ENCODE measurements at regions not wholly inside any gene's neighbourhood (a gene's known extent, or its start where the extent isn't known, plus 50 kb on each side); places are given as distances from the start of the nearest gene placed in this dataset.
A peak's percentile ranks its signal among the peaks of the same experiment; 100 is the strongest.
"Not testable (repeated sequence)": the region's sequence is repeated elsewhere in the genome, so short reads cannot be mapped to it uniquely, and the experiment has no call there.

DNA sequence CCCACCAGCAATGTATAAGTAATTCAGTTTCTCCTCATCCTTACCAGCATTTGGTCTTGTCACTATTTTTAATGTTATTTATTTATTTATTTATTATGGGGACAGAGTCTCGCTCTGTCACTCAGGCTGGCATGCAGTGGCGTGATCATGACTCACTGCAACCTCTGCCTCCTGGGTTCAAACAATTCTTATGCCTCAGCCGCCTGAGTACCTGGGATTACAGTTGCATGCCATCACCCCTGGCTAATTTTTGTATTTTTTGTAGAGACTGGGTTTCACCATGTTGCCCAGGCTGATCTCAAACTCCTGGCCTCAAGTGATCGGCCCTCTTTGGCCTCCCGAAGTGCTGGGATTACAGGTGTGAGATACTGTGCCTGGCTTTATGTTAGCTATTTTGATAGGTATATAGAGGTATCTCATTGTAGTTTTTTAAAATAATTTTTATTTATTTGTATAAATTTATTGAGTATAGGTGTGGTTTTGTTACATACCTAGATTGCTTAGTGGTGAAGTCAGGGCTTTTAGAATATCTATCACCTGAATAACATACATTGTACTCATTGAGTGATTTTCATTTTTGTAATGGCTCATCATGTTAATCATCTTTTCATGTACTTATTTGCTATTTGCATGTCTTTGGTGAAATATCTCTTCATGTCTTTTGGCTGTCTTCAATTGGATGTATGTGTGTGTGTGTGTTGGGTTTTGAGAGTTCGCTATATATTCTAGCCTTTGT is 53.3 kb downstream of the TANC2 start:
- peak; percentile 31 for ATAC-seq

DNA sequence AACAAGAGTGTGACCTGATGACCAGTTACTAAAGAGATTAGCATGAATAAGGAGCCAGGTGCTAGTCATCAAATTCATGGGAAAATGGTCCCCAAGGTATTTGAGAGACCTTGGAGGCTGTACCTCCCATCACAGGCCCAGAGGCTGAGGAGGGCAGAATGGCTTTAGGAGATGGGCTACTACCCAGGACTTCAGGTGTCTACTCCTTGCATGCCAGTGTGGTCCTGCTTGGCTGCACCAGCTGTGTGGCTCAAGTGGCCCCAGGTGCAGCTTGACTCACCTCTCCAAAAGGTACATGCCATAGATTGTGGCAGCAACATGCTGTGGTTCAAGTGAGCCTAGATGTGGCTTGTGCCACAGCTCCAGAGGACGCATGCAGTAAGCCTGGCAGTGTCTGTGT is 56.5 kb downstream of the TANC2 start:
- no peak for ATAC-seq

DNA sequence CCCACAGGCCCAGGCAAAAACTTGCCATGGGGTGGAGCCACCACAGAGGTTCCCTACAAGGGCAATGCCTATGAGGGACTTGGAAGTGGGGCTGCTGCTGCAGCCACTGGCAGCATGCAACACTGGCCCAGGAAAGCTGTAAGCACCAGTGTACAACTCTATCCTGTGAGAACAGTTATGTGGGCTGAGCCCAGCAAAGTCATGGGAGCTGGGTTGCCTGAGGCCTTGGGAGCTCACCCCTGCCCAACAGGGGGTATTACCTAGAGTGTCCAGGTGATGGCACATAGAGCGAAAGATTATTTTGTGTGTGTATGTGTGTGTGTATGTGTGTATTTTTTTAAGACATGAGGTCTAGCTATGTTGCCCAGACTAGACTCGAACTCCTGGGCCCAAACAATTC is 57.0 kb downstream of the TANC2 start:
- ATAC-seq, result peak; percentile 26

DNA sequence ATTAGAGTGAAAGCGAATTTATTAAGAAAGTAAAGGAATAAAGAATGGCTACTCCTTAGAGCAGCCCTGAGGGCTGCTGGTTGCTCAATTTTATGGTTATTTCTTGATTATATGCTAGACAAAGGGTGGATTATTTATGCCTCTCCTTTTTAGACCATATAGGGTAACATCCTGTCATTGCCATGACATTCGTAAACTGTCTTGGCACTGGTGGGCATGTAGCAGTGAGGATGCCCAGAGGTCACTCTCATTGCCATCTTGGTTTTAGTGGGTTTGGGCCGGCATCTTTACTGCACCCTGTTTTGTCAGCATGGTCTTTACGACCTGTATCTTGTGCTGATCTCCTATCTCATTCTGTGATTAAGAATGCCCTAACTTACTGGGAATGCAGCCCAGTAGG is 58.2 kb downstream of the TANC2 start:
- no peak for ATAC-seq

DNA sequence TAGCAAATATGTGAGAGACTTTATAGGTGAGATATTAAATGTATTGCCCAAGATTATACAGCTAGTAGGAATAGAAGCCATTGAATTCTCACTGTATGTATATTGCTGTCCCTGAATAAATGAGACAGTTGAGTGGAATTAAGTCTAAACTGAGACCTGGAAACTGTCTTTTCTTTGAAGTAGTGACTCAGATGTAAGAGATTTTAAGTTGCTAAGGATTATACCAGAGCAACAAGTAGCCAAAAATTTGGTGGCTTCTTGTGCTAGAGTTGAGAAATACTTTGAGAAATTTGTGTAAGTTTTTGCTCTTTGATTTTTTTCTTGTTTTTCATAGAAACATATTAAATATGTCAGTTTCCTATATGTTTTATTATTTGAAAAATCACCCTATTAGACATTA is 58.7 kb downstream of the TANC2 start:
- ATAC-seq, result no peak

DNA sequence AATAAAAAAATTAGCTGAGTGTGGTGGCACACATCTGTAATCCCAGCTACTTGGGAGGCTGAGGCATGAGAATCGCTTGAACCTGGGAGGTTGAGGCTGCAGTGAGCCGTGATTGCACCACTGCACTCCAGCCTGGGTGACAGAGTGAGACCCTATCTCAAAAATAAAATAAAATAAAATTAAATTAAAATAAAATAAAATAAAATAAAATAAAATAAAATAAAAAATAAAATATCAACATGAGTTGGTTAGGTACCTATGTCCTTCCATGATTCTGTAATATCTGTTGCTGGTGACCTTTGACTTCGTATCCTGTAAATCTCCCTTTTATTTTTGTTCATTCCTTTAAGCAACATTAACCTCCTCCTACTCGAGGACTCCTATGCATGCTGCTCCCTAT is 59.6 kb downstream of the TANC2 start:
- not testable (repeated sequence) for ATAC-seq

DNA sequence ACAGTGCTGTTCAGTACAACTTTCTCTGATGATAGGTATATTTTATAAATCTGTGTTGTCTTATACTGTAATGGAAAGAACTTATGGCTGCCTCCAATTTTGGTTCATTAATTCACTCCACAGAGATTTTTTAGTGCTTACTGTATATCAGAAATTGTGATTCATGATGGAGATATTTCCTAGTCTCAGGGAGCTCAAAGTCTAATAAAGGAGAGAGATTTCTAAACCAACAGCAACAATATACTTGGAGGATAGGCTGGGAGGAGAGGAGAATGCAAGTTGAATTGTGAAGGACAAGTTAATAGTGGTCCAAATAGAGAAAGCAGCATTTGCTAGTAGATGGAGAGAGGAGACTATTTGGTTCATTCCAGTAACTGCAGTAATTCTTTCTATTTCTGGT is 63.5 kb downstream of the TANC2 start:
- ATAC-seq, result no peak

DNA sequence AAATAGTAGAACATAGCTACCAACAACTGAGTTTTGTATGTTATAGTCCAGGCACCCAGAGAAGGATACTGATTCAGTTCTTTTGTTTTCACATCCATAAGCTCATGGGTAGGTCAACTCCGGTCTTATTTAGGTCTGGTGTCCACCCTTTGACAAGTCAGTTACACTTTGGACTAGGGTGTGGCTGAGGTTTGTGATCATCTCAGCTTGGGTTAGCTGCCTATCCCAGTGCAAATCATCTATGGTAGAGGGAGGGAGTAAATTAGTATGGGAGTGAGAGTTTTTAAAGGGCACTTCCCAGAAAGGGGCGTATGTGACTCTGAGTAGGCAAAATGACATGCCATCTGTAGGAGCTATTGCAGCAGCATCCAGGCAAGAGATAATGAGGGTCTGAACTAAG is 66.1 kb downstream of the TANC2 start:
- no peak for ATAC-seq

DNA sequence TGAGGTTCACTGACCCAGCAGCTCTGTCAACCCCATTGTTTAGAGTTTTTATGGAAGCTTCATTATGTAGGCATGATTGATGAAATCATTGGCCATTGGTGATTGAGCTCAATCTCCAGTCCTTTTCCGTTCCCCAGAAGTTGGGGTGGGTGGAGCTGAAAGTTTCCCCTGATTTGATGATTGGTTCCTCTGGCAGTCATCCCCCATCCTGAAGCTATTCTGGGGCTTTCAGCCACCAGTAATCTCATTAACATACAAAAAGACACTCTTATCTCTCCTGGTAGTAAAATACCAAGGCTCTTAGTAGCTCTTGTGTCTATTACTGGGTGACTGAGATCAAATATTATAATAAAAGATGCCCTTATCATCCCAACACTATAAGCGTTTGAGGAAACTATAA is 67.1 kb downstream of the TANC2 start:
- no peak for ATAC-seq

DNA sequence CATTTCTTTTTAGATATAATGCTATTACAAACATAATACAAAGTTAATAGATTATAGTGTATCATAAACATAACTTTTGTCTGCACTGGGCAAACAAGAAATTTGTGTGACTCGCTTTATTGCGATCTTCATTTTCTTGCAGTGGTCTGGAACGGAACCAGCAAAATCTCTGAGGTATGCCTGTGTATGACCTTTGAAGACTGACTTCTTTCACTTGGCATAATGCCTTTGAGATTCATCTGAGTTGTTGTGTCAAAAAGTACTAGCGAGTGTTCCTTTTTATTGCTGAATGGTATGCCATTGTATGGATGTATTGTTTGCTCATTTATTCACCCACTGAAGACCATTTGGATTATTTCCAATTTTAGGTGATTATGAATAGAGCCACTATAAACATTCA is 69.2 kb downstream of the TANC2 start:
- ATAC-seq, result no peak

DNA sequence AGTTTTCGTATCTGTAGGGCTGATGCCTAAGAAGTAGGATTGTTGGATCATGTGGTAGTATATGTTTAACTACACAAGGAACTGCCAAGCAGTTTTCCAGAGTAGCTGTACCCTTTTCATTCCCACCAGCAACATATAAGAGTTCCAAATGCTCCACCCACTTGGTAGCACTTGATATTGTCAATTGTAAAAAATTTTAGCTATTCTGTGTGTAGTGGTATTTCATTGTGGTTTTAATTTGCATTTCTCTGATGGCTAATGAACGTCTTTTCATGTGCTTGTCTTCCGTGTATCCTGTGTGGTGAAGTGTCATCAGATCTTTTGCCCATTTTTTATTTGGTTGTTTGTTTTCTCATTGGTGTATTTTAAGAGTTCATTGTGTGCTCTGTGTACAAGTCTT is 69.7 kb downstream of the TANC2 start:
- no peak for ATAC-seq

DNA sequence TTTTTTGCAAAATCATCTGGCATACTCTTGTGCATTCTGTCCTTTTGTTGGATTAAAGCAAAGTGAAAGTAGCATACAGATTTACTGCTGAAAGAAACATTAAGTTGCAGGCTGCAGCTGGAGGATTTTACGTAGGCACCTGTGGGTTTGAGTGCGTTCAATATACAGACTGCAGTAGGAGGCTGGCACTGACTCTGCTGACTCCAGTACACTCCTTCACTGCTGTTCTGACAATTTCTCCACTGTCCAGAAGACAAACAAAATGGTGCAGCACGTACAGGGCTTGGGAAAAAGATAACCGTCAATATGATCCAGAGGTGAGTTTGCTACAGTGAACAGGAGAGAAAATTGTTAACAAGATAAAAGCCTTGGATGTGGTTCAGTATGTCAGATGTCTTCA is 73.3 kb downstream of the TANC2 start:
- no peak for ATAC-seq

DNA sequence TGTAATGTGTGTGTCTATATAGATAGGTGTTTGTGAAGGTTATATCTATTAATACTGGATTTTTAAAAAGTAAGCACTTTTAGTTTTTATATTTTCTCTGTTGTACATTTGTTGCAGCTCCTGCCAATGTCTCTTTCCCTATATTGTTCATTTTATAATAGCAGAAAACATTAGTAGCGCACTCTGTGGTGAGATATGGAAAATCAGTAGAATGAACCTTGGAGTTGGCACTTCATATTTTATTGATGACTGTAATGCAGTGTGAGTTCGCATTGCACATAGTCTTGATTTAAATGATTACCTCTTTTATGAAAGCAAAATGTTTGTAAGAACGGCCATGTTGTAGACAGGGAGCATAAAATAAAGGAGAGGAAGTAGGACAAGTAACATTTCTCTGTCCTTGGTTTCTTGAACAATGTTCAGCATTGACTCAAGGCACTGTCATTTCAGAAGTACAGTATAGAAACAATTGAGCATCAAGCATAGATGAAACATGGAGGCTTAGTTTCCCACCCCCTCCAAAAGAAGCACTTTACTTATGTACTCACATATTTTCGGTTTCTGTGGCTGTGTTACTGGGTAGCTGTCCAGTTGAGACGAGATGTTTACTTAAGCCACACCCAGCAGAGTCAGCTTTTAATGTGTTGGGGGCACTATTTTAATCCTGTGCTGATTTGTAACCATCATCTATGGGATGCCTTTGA is 74.0 kb downstream of the TANC2 start:
- no peak for ATAC-seq

DNA sequence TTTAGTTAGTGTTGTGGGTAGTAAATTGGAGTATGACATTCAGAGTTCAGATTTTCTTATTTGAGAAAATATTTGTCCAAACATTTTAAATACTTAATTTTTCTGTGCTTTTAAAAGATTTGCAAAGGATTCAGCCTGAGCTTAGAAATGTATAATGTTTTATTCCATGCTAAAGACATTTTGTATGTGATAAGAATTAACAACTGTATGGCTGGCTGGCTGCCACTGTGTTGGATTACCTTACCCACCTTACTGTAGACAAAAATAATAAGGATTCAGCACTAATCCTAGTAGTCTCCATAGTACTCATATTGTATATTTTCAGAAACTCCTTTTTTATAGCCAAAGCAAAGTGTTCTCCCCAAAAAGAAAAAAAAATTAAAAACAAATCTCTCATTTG is 74.8 kb downstream of the TANC2 start:
- ATAC-seq, result no peak

DNA sequence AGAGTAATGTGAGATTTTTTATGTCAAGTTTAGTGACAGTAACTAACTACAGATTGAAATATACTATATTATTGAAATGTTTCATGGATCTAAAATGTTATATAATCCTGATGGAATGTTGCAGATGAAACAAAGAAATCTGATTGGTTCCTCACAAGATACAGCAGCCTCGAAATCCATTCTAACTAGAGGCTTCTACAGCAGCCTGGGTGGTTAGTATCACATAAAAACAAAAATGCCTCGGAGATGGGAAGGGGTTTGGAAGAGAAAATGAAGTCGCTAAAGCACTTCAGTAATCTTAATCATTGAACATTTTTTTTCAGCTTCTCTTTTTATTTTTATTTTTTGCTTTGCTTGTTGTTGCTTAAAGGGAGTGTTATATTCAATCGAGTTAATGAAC is 75.2 kb downstream of the TANC2 start:
- ATAC-seq, result no peak

DNA sequence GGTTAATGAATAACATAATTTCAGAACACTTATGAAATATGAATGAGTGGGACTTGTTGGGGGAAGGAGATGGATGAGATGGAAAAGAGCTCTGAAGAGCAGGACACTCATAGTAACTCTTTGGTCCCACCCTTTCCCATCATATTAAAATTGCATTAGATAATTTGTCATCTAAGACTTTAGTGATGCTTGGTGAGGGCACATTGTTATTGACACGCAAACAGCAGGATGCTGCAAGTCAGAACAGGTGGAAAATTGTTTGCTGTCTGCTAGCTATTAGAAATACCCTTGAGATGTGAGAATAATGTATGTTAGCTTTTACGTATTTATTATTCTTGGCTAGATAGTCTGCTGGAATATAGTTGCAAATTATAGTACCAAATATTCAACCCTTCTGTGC is 75.7 kb downstream of the TANC2 start:
- peak; percentile 17 for ATAC-seq

DNA sequence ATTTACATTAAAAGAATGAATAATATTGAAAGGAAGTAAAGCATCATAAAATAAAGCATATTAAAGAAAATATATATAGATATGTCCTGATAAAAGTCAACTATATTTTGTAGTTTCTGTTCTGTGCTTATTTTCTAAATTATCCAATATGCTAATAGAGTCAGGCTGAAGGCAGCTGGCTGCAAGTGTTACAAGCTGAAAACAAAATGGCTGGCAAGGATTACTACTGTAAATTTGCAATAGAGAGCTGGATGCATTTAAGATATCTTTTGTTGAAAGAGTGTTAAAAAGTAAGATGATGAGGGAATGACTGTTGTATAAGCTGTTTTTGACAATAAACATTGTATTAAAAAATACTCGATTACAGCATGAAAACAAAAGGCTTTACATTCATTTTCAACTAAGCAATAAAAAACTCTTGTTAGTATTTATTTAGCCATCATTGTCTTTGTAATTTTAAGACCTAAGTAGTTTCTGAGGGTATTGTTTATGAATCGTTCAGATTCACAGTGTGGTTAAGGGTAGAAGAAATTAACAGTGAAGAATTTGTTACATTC is 76.3 kb downstream of the TANC2 start:
- no peak for ATAC-seq

DNA sequence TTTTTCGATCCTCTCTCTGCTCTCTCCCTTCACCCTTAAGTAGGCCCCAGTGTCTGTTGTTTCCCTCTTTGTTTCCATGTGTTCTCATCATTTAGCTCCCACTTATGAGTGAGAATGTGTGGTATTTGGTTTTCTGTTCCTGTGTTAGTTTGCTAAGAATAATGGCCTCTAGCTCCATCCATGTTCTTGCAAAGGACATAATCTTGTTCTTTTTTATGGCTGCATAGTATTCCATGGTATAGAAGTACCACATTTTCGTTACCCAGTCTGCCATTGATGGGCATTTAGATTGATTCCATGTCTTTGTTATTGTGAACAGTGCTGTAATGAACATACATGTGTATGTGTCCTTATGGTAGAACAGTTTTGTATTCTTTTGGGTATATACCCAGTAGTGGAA is 91.5 kb downstream of the TANC2 start:
- not testable (repeated sequence) for ATAC-seq

DNA sequence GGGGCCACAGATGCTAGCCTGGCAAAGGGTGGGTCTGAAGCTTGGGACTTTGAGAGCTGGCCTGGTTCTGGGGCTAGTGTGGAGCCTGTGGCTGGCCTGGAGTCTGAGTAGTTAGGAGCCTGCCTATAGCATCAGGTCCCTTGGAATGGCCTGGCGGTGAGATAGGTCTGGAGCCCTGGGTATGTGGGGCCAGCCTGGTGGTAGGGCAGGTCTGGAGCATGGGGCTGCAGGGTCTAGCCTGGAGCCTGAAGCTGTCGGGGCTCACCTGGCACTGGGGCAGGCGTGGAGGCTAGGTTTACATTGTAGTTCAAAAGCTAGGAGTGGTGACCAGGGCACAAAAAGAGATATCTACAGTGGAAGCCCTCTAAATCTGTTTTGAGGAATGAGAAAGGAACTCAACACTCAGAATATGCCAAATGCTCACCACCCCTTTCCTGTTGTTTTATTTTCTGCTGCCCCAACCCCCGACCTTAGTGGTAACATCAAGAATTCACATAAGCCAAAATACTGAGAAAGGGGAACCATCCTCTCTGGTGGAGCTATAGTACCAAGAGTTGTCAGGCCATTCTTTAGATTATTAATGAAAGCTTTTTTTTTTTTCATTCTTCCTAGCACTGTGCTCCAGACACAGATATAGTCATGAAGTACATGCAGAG is 100.3 kb downstream of the TANC2 start:
- ATAC-seq, result no peak

DNA sequence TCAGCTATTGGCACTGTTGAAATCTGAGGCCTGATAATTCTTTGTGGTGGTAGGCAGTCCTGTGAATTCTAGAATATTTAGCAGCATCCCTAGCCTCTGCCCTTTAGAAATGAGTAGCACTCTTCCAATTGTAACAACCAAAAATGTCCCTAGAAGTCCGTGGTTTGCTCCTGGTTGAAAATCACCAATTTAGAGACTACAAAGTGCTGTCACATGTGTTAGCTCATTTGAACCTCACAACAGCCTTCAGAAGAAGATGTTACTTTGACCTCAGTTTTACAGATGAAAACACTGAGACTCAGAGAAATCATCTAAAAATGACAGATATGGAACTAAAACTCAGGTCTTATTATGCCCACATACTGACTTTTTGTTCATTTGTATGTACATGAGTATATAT is 103.2 kb downstream of the TANC2 start:
- ATAC-seq, result no peak

DNA sequence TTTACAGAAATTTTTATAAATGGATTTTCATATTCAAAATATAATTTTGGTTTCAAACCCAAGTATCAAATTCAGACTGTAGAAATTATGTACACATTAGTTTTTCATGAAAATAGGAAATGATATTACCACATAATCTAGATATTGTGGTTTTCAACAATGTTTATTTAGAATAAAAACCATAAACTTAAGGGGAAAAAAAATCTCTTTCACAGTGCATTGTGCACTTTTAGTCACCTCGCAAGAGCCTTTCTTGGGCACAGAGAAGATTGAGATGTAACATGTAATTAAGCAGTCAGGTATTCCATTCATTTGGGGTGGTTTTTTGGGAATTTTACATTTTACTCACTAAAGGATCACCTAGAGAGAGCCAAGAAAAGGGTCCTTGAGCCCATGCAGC is 104.0 kb downstream of the TANC2 start:
- ATAC-seq, result no peak

DNA sequence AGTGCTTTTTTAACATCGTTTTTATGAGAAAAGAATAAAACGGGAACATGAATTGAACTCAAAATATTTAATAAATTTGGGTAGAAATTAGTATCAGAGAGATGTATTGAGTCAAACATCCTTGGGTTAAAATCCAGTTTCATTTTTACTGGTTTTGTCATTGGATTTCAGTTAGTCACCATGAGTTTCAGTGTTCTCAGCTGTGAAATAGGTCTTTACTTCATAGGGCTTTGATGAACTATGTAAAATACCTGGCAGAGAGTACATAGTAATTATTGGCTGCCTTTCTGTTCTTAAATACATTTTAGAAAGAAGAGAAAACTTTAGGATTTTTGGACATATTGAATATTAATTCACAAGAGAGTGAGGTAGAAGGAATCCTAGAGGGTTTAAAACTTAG is 105.8 kb downstream of the TANC2 start:
- no peak for ATAC-seq

DNA sequence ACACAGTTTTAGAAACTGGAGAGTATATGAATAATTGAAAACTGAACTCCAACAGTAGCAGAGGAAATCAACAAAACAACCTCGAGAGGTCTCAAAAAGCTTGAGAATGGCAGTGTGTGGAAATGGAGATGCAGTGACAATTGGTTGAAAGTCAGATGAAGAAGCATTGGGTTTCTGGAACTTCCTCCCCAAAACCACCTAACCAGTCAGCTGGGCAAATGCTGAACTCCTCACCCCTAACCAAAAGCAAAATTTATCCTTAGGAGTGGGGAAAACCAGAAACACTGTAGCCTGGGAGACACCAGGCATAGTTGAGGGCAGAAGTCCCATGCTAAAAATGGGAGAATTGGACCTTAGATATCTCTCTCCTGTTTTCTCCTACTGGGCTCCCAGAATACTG is 109.9 kb downstream of the TANC2 start:
- no peak for ATAC-seq

DNA sequence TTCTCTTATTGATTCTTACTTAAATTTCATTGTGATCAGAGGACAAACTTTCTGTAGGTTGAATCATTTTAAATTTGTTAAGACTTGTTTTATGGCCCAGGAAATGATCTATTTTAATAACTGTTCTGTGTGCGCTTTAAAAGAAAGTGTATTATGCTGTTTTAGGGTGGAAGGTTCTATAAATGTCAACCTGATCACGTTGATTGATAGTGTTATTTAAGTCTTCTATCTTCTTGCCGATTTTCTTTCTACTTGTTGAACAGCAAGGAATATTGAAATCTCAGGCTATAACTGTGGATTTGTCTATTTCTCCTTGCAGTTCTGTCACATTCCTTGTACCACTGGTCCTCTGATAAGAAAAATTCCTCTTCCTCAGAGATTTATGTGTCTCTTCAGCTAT is 112.7 kb downstream of the TANC2 start:
- no peak for ATAC-seq
